ENCODE measurements at regions not wholly inside any gene's neighbourhood (a gene's known extent, or its start where the extent isn't known, plus 50 kb on each side); places are given as distances from the start of the nearest gene placed in this dataset.

- TF ChIP-seq EZH2phosphoT487 (IDR thresholded peaks at IDR 0.05; ENCODE audit: insufficient read depth, low read depth) (no peak), EZH2 (IDR thresholded peaks at IDR 0.05; ENCODE audit: insufficient read depth, poor library complexity, severe bottlenecking) (no peak)
Measured at GRCh38 chr5:71807909-71808308, 88.8 kb downstream of the CARTPT start.
